AG04449 (cell line): ENCODE measurements at regions not wholly inside any gene's neighbourhood (a gene's known extent, or its start where the extent isn't known, plus 50 kb on each side); places are given as distances from the start of the nearest gene placed in this dataset.

ENCODE experiments used
- CTCF ChIA-PET: fragments of 350-600 bp; formaldehyde crosslinking; extraction: SDS; loops from one replicate; lab custom pipeline; 2021; ENCODE audit warnings: antibody characterized with exemption; lab: Yijun Ruan, JAX
- POLR2A ChIA-PET: fragments of 400-600, 350-600 bp; formaldehyde crosslinking; extraction: SDS; loops from one replicate; lab custom pipeline; 2020; ENCODE audit warnings: antibody characterized with exemption, inconsistent platforms; lab: Yijun Ruan, JAX
- DNase-seq: peaks from one replicate; pipeline ENCODE4 v3.0.0-alpha.2; 2010; ENCODE audit warnings: low read depth, low spot score
- H3K4me3 ChIP-seq: 2 replicates; pipeline ENCODE4 v1.5.1; 2011; ENCODE audit warnings: low read depth, mild to moderate bottlenecking, control low read depth, low read length
- CTCF ChIP-seq: IDR thresholded peaks from one replicate; pipeline ENCODE4 v1.5.1; 2011; ENCODE audit warnings: mild to moderate bottlenecking, moderate library complexity, low read length, control low read depth, inconsistent platforms; ENCODE audit not compliant: insufficient read depth; ENCODE audit errors: missing control alignments

GRCh38 chr2:220876080-220876824 is 695.9 kb downstream of the EPHA4 start:
- TF ChIP-seq CTCF, result no peak
- ChIA-PET CTCF (interaction anchor here (0.7 kb wide), 1 partner anchor 15 kb away, joined by 3 read pairs; no protein-coding TSS in a partner anchor), POLR2A (no interaction called here)
- DNase-seq, result no peak
- no peak overlapping the region for H3K4me3 ChIP-seq

- POLR2A ChIA-PET, result no interaction called here
- DNase-seq, result no peak
- CTCF ChIA-PET, result interaction anchor here (0.8 kb wide), 1 partner anchor 12 kb away, joined by 3 read pairs; no protein-coding TSS in a partner anchor
- H3K4me3 ChIP-seq, result no peak overlapping the region
- TF ChIP-seq CTCF, result no peak
Observed at GRCh38 chr2:220877491-220877890, 694.6 kb downstream of the EPHA4 start.

- no peak for TF ChIP-seq CTCF
- H3K4me3 ChIP-seq, result no peak overlapping the region
- CTCF ChIA-PET, result interaction anchor here (0.8 kb wide), 1 partner anchor 11 kb away, joined by 3 read pairs; no protein-coding TSS in a partner anchor
- no peak for DNase-seq
- POLR2A ChIA-PET, result no interaction called here
Observed at GRCh38 chr2:220877897-220878296, 694.2 kb downstream of the EPHA4 start.

GRCh38 chr2:220880623-220881596 is 691.2 kb downstream of the EPHA4 start:
- no peak for TF ChIP-seq CTCF
- no peak overlapping the region for H3K4me3 ChIP-seq
- POLR2A ChIA-PET, result no interaction called here
- CTCF ChIA-PET, result no interaction called here
- no peak for DNase-seq

- H3K4me3 ChIP-seq, result no peak overlapping the region
- POLR2A ChIA-PET, result no interaction called here
- DNase-seq, result no peak
- CTCF ChIA-PET, result no interaction called here
- TF ChIP-seq CTCF, result no peak
Observed at GRCh38 chr2:220882507-220882906, 689.6 kb downstream of the EPHA4 start.

- ChIA-PET POLR2A (no interaction called here), CTCF (no interaction called here)
- TF ChIP-seq CTCF, result no peak
- no peak overlapping the region for H3K4me3 ChIP-seq
- no peak for DNase-seq
Observed at GRCh38 chr2:220885593-220885992, 686.5 kb downstream of the EPHA4 start.
